Adrenal gland (tissue), 9 donors: ENCODE measurements at regions not wholly inside any gene's neighbourhood (a gene's known extent, or its start where the extent isn't known, plus 50 kb on each side); places are given as distances from the start of the nearest gene placed in this dataset.

Source experiments
- DNase-seq, 7 donors: peaks; one replicate each; pipeline ENCODE4 v3.0.0-alpha.2; 2019 to 2020
- H3K27ac ChIP-seq, 5 donors: fragments of 200-600 bp; sonication (generic) in 4 of 5; 1 replicate in 3 of 5; 2 replicates in 2 of 5; pipeline versions ENCODE4 v1.5.1 to v1.8.0; 2016 to 2020; ENCODE audit warnings: mild to moderate bottlenecking in 1 of 5
- H3K27me3 ChIP-seq: fragments of 200-600 bp; 2 replicates; pipeline ENCODE4 v1.8.0; 2021
- H3K36me3 ChIP-seq, 2 donors: fragments of 200-600 bp; replicated peaks in 1 of 2; 1 replicate in 1 of 2; 2 replicates in 1 of 2; pipeline versions ENCODE4 v1.5.1 to v1.8.0; 2018 to 2022
- H3K4me1 ChIP-seq, 2 donors: fragments of 200-600 bp; replicated peaks in 1 of 2; 1 replicate in 1 of 2; 2 replicates in 1 of 2; pipeline versions ENCODE4 v1.5.1 to v1.8.0; 2018 to 2021
- H3K4me3 ChIP-seq, 4 donors: fragments of 200-600 bp; sonication (generic) in 3 of 4; one replicate each; pipeline ENCODE4 v1.5.1; 2016 to 2018
- H3K9me3 ChIP-seq, 3 donors: fragments of 200-600 bp; sonication (generic) in 1 of 3; replicated peaks in 1 of 3; 1 replicate in 2 of 3; 2 replicates in 1 of 3; pipeline versions ENCODE4 v1.5.1 to v1.8.0; 2016 to 2021
- CTCF ChIP-seq, 6 experiments: fragments of 450-650 bp in 4 of 6; fragments of 200-600 bp in 2 of 6; sonication (generic) in 1 of 6; IDR thresholded peaks; 1 replicate in 5 of 6; 2 replicates in 1 of 6; pipeline versions ENCODE4 v1.5.1 to v1.8.0; 2016 to 2021; ENCODE audit warnings: antibody characterized with exemption in 6 of 6, mild to moderate bottlenecking in 2 of 6, moderate library complexity in 1 of 6
- POLR2A ChIP-seq, 2 donors: fragments of 450-650 bp; IDR thresholded peaks; one replicate each; pipeline ENCODE4 v1.6.1; 2017; ENCODE audit warnings: antibody characterized with exemption in 2 of 2, mild to moderate bottlenecking in 2 of 2, moderate library complexity in 1 of 2
- WGBS, 4 donors: extraction: QIAGEN DNeasy Blood & Tissue Kit in 2 of 4; methylation state at CpG; one replicate each; pipeline versions ENCODE4 v1.1.5 to v1.1.7; 2013 to 2017; 5-methylcytosine and 5-hydroxymethylcytosine counted together
- intact Hi-C, 2 donors: fragments of 100-400 bp; cut with DNase I; formaldehyde crosslinking; loops; one replicate each; pipeline versions ENCODE4 v1.14.1 to v1.15.0; 2022 to 2023
- donor health status: healthy with polysubstance abuse.
- donor health status: Bipolar disorder and iron deficiency.
- donor health status: DM: yes; HTN: yes; CAD: no.
- donor health status: DM: no; HTN: no; CAD: no.
- donor health status: DM: no; HTN: no; CAD: no.

DNA sequence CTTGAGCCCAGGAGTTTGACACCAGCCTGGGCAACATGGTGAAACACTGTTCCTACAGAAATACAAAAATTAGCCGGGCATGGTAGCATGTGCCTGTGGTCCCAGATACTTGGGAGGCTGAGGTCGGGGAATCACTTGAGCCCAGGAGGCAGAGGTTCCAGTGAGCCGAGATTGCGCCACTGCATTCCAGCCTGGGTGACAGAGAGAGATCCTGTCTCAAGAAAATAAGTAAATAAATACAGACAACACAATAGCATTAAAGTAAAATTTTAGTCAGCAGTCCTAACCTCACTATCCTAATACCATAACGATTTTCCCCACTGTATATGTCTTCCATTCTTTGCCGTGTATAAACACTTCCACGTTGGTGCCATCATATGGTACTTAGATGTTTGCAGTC lies 83.0 kb upstream of the MBOAT2 start:
- H3K36me3 ChIP-seq: no peaks in the 10 kb centered on the region
- no peak for DNase-seq
- no peak overlapping the region for H3K4me3 ChIP-seq
- intact Hi-C loops: no loop called here
- H3K9me3 ChIP-seq: no peaks in the 10 kb centered on the region
- 74 to 80% (median 77%) methylated on average over 7 of the region's 7 CpGs for WGBS, 4 donors
- no peaks in the 10 kb centered on the region for H3K4me1 ChIP-seq
- H3K27ac ChIP-seq: no peak overlapping the region
- H3K27me3 ChIP-seq: no peaks in the 10 kb centered on the region
- TF ChIP-seq POLR2A (IDR thresholded peaks at IDR 0.05) (no peak), CTCF (IDR thresholded peaks at IDR 0.05) (no peak)

GRCh38 chr2:9085353-9085752 lies 81.9 kb upstream of the MBOAT2 start:
- Histone ChIP-seq H3K9me3 (no peaks in the 10 kb centered on the region), H3K27ac (no peak overlapping the region), H3K27me3 (no peaks in the 10 kb centered on the region), H3K36me3 (no peaks in the 10 kb centered on the region), H3K4me3 (no peak overlapping the region), H3K4me1 (no peaks in the 10 kb centered on the region)
- 77 to 90% (median 83%) methylated on average over 2 of the region's 2 CpGs for WGBS, 4 donors
- intact Hi-C loops: no loop called here
- DNase-seq: no peak
- TF ChIP-seq POLR2A (IDR thresholded peaks at IDR 0.05): no peak
- TF ChIP-seq CTCF (IDR thresholded peaks at IDR 0.05): no peak

DNA sequence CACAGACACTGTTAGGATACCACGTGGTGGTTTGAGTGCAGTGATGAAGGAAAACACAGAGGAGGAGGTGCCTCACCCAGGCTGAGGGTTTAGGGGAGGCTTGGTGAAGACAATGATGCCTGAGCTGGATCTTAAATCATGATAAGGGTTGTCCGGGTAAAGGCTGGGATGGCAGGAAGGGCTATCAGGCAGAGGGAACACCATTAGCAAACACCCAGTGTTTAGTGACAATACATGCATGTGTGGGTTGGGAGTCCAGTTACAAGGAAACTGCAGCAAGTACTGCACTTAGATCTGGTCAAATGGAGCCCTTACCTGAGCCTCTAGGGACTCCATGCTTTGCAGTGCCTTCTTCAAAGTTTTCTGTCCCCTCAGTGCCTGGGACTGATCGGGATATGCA lies 79.8 kb upstream of the MBOAT2 start:
- no peak overlapping the region for H3K27ac ChIP-seq
- H3K4me3 ChIP-seq: no peak overlapping the region
- intact Hi-C loops: no loop called here
- DNase-seq: no peak
- H3K36me3 ChIP-seq: no peaks in the 10 kb centered on the region
- WGBS, 4 donors: 48 to 75% (median 67%) methylated on average over 3 of the region's 3 CpGs
- no peaks in the 10 kb centered on the region for H3K9me3 ChIP-seq
- H3K4me1 ChIP-seq: no peaks in the 10 kb centered on the region
- no peaks in the 10 kb centered on the region for H3K27me3 ChIP-seq
- no peak for TF ChIP-seq CTCF (IDR thresholded peaks at IDR 0.05)
- no peak for TF ChIP-seq POLR2A (IDR thresholded peaks at IDR 0.05)

DNA sequence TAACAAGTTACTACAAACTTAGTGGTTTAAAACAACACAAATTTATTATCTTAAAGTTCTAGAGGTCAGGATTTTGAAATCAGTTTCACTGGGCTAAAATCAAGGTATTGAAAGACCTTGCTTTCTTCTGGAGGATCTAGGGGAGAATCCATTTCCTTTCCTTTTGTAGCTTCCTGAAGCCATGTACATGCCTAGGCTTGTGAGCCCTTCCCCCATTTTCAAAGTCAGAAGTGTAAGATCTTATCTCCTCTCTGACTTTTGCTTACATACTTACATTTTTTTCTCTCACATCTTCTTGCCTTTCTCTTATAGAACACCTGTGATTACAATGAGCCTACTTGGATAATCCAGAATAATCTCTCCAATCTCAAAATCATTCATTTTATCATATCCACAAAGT lies 78.7 kb upstream of the MBOAT2 start:
- H3K4me3 ChIP-seq: no peak overlapping the region
- no peaks in the 10 kb centered on the region for H3K9me3 ChIP-seq
- TF ChIP-seq CTCF (IDR thresholded peaks at IDR 0.05): no peak
- TF ChIP-seq POLR2A (IDR thresholded peaks at IDR 0.05): no peak
- no peaks in the 10 kb centered on the region for H3K4me1 ChIP-seq
- intact Hi-C loops: no loop called here
- no peaks in the 10 kb centered on the region for H3K36me3 ChIP-seq
- no peak overlapping the region for H3K27ac ChIP-seq
- no peaks in the 10 kb centered on the region for H3K27me3 ChIP-seq
- DNase-seq: no peak
